ENCODE measurements at regions not wholly inside any gene's neighbourhood (a gene's known extent, or its start where the extent isn't known, plus 50 kb on each side); places are given as distances from the start of the nearest gene placed in this dataset.

DNA sequence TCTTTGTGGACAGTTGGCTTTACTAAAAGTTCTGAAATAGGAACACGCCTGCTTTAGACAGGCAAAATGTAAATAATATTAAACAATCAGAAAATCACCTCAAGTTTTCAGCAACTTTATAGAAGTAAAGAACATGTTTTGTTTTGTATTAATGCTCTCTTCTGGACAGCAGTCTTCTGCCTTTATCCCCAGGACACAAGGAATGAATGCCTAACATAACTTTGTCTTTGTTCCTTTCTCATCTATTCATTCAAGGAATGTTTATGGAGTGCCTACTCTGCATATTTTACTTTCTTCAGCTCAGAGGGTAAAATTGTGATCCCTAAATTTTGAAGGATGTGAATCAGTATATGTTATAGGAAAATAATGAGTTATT, 325.4 kb downstream of the FOXO1 start:
- Mint-ChIP-seq H3K4me3 (ENCODE audit: low read depth) (no peak overlapping the region), H3K27me3 (no peaks in the 10 kb centered on the region), H3K4me1 (ENCODE audit: low read depth) (peaks cover 33% of the 10 kb centered on the region), H3K27ac (no peak overlapping the region), H3K36me3 (ENCODE audit: insufficient read depth) (no peaks in the 10 kb centered on the region), H3K9me3 (ENCODE audit: low read depth) (no peaks in the 10 kb centered on the region)
- TF ChIP-seq, protein P1, sequence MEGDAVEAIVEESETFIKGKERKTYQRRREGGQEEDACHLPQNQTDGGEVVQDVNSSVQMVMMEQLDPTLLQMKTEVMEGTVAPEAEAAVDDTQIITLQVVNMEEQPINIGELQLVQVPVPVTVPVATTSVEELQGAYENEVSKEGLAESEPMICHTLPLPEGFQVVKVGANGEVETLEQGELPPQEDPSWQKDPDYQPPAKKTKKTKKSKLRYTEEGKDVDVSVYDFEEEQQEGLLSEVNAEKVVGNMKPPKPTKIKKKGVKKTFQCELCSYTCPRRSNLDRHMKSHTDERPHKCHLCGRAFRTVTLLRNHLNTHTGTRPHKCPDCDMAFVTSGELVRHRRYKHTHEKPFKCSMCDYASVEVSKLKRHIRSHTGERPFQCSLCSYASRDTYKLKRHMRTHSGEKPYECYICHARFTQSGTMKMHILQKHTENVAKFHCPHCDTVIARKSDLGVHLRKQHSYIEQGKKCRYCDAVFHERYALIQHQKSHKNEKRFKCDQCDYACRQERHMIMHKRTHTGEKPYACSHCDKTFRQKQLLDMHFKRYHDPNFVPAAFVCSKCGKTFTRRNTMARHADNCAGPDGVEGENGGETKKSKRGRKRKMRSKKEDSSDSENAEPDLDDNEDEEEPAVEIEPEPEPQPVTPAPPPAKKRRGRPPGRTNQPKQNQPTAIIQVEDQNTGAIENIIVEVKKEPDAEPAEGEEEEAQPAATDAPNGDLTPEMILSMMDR (IDR thresholded peaks at IDR 0.05; ENCODE audit: unreplicated experiment): no peak
- DNase-seq (ENCODE audit: low spot score, unreplicated experiment): no peak

DNA sequence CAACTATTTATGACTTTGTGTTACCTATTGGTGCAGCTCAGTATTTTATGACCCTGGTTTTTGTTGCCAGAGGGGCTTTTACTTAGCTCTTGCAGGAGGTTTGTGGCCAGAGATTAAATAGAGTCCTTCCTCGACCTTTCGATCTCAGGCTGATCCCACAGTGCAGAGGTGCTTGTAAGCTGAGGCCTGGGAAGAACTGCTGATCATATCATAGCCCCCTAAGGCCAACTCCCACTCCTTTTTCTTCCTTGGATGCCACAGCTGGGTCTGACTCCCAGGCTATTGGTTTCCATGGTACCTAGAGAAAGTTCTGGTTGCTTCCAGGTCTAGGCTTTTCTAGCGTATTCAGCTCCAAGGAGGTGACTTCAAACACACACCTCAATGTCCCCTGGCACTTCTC, 324.9 kb downstream of the FOXO1 start:
- DNase-seq (ENCODE audit: low spot score, unreplicated experiment): no peak
- Mint-ChIP-seq H3K27ac (no peak overlapping the region), H3K9me3 (ENCODE audit: low read depth) (no peaks in the 10 kb centered on the region), H3K27me3 (no peaks in the 10 kb centered on the region), H3K4me3 (ENCODE audit: low read depth) (no peak overlapping the region), H3K4me1 (ENCODE audit: low read depth) (peaks cover 31% of the 10 kb centered on the region), H3K36me3 (ENCODE audit: insufficient read depth) (no peaks in the 10 kb centered on the region)
- TF ChIP-seq, protein P1 (IDR thresholded peaks at IDR 0.05; ENCODE audit: unreplicated experiment): no peak

DNA sequence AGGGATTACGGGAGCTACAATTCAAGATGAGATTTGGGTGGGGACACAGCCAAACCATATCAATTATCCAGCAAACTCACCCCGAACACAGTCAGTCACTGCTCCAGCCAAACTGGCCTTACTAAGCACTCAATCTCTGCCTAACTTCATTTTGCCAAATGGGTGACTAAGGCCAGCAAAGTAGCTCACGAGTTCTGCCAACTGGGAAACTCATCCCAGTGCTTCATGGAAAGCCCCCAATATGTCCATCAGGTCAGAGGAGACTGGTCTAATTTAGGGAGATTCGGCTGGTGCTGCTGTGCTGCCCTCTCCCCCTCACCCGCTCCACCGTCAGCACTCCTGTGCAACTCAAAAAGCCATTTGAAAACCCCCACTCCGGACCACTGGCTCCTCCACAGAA, 324.0 kb downstream of the FOXO1 start:
- no peak for DNase-seq (ENCODE audit: low spot score, unreplicated experiment)
- H3K27me3 Mint-ChIP-seq: no peaks in the 10 kb centered on the region
- H3K27ac Mint-ChIP-seq: no peak overlapping the region
- H3K4me3 Mint-ChIP-seq (ENCODE audit: low read depth): no peak overlapping the region
- TF ChIP-seq, protein P1 (IDR thresholded peaks at IDR 0.05; ENCODE audit: unreplicated experiment): no peak
- H3K36me3 Mint-ChIP-seq (ENCODE audit: insufficient read depth): no peaks in the 10 kb centered on the region
- H3K4me1 Mint-ChIP-seq (ENCODE audit: low read depth): peaks cover 24% of the 10 kb centered on the region
- H3K9me3 Mint-ChIP-seq (ENCODE audit: low read depth): no peaks in the 10 kb centered on the region

DNA sequence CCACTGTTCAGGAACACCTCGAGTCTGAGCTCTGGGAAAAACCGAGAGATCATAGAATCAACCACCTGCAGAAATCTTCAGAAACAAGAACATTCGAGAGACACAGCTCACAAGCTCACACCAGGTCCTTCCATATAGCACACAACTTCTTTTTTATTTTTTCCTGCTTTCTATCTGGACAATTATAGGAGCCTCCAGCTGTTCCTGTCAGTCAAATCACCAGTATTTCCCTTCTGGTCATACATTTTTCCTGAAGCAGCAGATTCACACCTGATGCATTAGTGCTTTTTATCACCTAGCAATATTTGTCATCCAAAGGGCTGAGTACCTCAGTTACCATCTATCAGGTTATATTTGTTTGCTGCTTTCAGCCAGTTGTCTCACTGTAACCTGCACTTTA, 323.5 kb downstream of the FOXO1 start:
- TF ChIP-seq, protein P1 (IDR thresholded peaks at IDR 0.05; ENCODE audit: unreplicated experiment): no peak

DNA sequence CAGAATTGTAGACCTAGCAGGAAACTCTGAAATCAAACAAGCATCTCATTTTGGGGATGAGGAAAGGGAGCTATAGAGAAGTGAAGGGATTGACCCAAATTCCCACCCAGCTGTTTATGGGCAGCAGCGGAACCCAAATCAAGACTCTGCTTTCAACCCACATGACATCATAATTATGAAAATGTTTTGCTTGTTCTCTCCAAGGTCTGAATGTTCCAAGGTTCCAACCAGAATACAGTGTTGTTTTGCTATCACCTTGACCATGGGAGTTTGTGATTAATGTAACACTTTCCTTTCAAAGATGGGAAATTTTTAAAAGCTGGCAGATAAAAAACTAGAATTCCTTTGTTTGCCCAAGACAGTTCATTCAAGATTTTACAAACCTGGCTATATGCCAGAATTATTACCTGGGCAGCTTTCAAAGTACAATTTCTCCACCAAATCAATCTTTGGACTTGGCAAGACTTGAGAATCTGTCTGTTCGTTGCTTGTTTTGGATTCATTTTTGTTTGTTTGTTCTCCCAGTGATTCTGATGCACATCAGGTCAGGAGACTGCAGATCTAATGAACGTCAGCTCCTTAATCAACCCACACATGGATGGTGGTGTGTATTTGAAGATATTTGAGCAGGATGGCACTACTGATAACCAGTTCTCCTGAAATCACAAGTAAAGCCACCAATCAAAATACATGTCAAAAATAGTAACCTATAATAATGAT, 322.7 kb downstream of the FOXO1 start:
- Mint-ChIP-seq H3K27me3 (no peaks in the 10 kb centered on the region), H3K9me3 (ENCODE audit: low read depth) (no peaks in the 10 kb centered on the region), H3K4me3 (ENCODE audit: low read depth) (no peak overlapping the region), H3K36me3 (ENCODE audit: insufficient read depth) (no peaks in the 10 kb centered on the region), H3K4me1 (ENCODE audit: low read depth) (peaks cover 25% of the 10 kb centered on the region), H3K27ac (no peak overlapping the region)
- TF ChIP-seq, protein P1 (IDR thresholded peaks at IDR 0.05; ENCODE audit: unreplicated experiment): no peak
- no peak for DNase-seq (ENCODE audit: low spot score, unreplicated experiment)

More for the DNA sequence above, 323.5 kb downstream of the FOXO1 start:
- Mint-ChIP-seq H3K9me3 (ENCODE audit: low read depth) (no peaks in the 10 kb centered on the region), H3K4me1 (ENCODE audit: low read depth) (peaks cover 23% of the 10 kb centered on the region), H3K4me3 (ENCODE audit: low read depth) (no peak overlapping the region), H3K27ac (no peak overlapping the region), H3K27me3 (no peaks in the 10 kb centered on the region), H3K36me3 (ENCODE audit: insufficient read depth) (no peaks in the 10 kb centered on the region)
- DNase-seq (ENCODE audit: low spot score, unreplicated experiment): no peak
